Neutrophil (primary cell): ENCODE measurements at regions not wholly inside any gene's neighbourhood (a gene's known extent, or its start where the extent isn't known, plus 50 kb on each side); places are given as distances from the start of the nearest gene placed in this dataset.
"Not testable (repeated sequence)": the region's sequence is repeated elsewhere in the genome, so short reads cannot be mapped to it uniquely, and the experiment has no call there.

Experiments
- H3K27ac ChIP-seq: fragments of 200-600 bp; sonication (generic); 2 replicates; pipeline ENCODE4 v1.5.1; 2016; ENCODE audit warnings: mild to moderate bottlenecking, moderate library complexity
- H3K27me3 ChIP-seq: fragments of 200-600 bp; sonication (generic); 2 replicates; pipeline ENCODE4 v1.6.0; 2016; ENCODE audit warnings: mild to moderate bottlenecking
- H3K36me3 ChIP-seq: fragments of 200-600 bp; sonication (generic); 2 replicates; pipeline ENCODE4 v1.5.1; 2017
- H3K4me1 ChIP-seq, 2 experiments: fragments of 200-600 bp in 1 of 2; sonication (generic) in 1 of 2; 1 replicate in 1 of 2; 2 replicates in 1 of 2; pipeline versions ENCODE4 v1.5.1 to v1.6.1; 2013 to 2016; ENCODE audit warnings: low read depth in 1 of 2, low read length in 1 of 2, mild to moderate bottlenecking in 1 of 2, moderate library complexity in 1 of 2; ENCODE audit not compliant: control insufficient read depth in 1 of 2, insufficient read depth in 1 of 2
- H3K4me3 ChIP-seq, 2 experiments: fragments of 200-600 bp in 1 of 2; sonication (generic) in 1 of 2; 1 replicate in 1 of 2; 2 replicates in 1 of 2; pipeline ENCODE4 v1.5.1; 2013 to 2016; ENCODE audit warnings: low read depth in 1 of 2, low read length in 1 of 2, mild to moderate bottlenecking in 1 of 2, moderate library complexity in 1 of 2
- H3K9me3 ChIP-seq: fragments of 200-600 bp; sonication (generic); 2 replicates; pipeline ENCODE4 v1.5.1; 2016
- TF ChIP-seq, protein P1 (sequence below): fragments of 200-600 bp; sonication (generic); IDR thresholded peaks from 2 replicates; pipeline ENCODE4 v1.5.1; 2016; ENCODE audit warnings: antibody characterized with exemption

DNA sequence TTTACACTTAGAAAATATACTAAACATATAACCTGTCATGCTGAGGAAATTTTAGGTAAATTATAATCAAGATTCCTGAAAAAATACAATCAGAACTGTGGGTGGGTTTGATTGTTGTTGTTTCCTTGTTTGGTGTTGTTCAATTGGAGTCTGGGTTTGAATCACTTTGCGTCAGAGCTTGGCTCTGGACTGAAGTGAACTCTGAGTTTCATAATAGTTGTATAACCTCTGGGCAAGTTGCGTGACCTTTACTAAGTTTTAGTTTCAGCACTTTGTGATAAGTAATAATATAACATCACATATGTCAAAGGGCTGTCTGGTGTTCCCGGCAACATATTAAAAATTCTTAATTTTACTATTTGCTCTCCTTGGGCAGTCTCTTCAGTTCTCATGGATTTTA lies 758.1 kb downstream of the RAPGEF2 start:
- H3K4me1 ChIP-seq: no peaks in the 10 kb centered on the region
- no peak overlapping the region for H3K27ac ChIP-seq
- TF ChIP-seq, protein P1, sequence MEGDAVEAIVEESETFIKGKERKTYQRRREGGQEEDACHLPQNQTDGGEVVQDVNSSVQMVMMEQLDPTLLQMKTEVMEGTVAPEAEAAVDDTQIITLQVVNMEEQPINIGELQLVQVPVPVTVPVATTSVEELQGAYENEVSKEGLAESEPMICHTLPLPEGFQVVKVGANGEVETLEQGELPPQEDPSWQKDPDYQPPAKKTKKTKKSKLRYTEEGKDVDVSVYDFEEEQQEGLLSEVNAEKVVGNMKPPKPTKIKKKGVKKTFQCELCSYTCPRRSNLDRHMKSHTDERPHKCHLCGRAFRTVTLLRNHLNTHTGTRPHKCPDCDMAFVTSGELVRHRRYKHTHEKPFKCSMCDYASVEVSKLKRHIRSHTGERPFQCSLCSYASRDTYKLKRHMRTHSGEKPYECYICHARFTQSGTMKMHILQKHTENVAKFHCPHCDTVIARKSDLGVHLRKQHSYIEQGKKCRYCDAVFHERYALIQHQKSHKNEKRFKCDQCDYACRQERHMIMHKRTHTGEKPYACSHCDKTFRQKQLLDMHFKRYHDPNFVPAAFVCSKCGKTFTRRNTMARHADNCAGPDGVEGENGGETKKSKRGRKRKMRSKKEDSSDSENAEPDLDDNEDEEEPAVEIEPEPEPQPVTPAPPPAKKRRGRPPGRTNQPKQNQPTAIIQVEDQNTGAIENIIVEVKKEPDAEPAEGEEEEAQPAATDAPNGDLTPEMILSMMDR: no peak
- H3K36me3 ChIP-seq: no peaks in the 10 kb centered on the region
- no peak overlapping the region for H3K4me3 ChIP-seq
- no peaks in the 10 kb centered on the region for H3K9me3 ChIP-seq
- no peaks in the 10 kb centered on the region for H3K27me3 ChIP-seq

DNA sequence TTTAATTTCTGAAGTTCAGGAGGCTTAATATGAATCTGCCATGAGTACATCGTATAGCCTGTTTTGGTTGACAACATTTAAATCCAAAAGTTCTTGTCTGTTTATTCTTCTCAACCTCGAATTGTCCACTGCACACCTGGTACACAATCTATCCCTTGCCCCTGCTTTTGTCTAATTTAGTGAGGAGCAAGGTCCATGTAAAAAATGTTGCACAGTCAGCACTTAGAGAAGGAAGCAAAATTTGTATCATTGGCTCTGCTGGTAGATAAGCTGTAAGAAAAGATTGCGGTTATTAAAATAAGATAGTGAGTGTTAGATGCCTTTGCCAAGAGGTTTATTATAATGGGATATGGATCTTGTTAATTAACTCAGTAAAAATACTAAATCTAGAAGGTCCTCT lies 761.5 kb downstream of the RAPGEF2 start:
- H3K36me3 ChIP-seq: no peaks in the 10 kb centered on the region
- no peaks in the 10 kb centered on the region for H3K4me1 ChIP-seq
- no peaks in the 10 kb centered on the region for H3K9me3 ChIP-seq
- no peaks in the 10 kb centered on the region for H3K27me3 ChIP-seq
- TF ChIP-seq, protein P1: no peak
- H3K27ac ChIP-seq: no peak overlapping the region
- H3K4me3 ChIP-seq: no peak overlapping the region

DNA sequence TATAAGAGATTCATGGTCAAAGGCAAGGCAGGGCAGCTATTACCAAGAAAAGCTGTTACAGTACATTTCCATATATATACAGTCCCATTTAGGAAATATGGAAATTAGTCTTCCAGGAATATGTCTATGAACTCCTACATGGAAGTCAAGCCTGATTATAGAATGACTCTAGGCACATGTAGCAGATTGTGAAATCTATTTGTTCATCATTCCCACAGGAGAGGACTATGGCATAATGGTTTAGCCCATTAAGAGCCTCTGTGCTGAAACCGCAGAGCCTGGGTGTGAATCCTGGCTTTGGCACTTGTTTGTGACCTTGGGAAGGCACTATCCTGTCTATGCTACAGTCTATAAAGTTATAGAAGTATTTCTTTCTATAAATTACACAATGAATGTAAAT lies 764.8 kb downstream of the RAPGEF2 start:
- TF ChIP-seq, protein P1: no peak
- H3K27ac ChIP-seq: no peak overlapping the region
- no peaks in the 10 kb centered on the region for H3K9me3 ChIP-seq
- H3K4me3 ChIP-seq: no peak overlapping the region
- no peaks in the 10 kb centered on the region for H3K27me3 ChIP-seq
- H3K36me3 ChIP-seq: no peaks in the 10 kb centered on the region
- no peaks in the 10 kb centered on the region for H3K4me1 ChIP-seq

DNA sequence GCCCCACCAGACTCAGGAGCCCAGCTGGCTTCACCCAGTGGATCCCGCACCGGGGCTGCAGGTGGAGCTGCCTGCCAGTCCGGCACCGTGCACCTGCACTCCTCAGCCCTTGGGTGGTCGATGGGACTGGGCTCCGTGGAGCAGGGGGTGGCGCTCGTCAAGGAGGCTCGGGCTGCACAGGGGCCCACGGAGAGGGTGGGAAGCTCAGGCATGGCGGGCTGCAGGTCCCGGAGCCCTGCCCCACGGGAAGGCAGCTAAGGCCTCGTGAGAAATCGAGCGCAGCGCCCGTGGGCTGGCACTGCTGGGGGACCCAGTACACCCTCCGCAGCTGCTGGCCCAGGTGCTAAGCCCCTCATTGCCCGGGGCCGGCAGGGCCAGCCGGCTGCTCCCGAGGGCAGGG lies 766.1 kb downstream of the RAPGEF2 start:
- H3K4me3 ChIP-seq, H3K9me3 ChIP-seq, H3K27ac ChIP-seq, H3K27me3 ChIP-seq, H3K4me1 ChIP-seq, H3K36me3 ChIP-seq: not testable (repeated sequence)

DNA sequence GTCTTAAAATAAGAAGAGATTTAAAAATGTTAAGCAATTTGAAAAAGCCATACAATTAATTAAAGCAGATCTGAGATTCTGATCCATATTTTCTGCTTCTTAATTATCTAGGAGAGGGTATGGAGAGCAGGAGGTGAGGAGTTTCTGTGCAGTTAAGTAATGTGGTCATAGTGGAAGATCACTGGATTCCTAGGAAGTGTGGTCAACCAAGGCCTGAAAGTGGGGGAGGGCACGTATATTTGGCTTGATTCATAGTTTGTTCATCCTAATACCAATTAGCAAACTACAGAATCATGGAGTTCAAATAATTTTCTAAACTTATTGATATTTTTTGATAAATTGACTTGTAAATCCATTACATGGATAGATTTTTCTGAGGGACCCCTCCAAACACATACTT lies 768.3 kb downstream of the RAPGEF2 start:
- TF ChIP-seq, protein P1: no peak

DNA sequence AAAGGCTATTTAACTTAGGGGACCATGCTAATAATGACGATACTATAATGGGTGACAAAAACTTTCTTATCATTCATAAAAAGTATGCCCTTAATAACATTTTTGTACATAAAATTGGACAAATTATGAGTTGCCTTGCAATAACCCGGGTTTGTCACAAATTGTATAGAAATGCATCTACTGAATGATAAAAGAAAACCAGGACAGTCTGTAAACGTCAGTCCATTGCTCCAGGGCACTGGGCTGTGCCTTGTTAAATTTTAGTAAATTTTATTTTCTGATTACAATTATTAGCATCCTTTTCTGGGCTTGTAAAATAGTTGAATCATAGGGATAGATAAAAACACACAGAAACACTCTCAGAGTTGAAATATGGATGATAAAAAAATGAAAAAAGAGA lies 778.3 kb downstream of the RAPGEF2 start:
- Histone ChIP-seq H3K36me3 (no peaks in the 10 kb centered on the region), H3K9me3 (no peaks in the 10 kb centered on the region), H3K27ac (no peak overlapping the region), H3K4me3 (no peak overlapping the region), H3K4me1 (no peaks in the 10 kb centered on the region), H3K27me3 (no peaks in the 10 kb centered on the region)
- TF ChIP-seq, protein P1: no peak

More for the DNA sequence above, 768.3 kb downstream of the RAPGEF2 start:
- Histone ChIP-seq H3K27me3 (no peaks in the 10 kb centered on the region), H3K4me3 (no peak overlapping the region), H3K9me3 (no peaks in the 10 kb centered on the region), H3K36me3 (no peaks in the 10 kb centered on the region), H3K4me1 (no peaks in the 10 kb centered on the region), H3K27ac (no peak overlapping the region)
